A172 (cell line): ENCODE measurements at regions not wholly inside any gene's neighbourhood (a gene's known extent, or its start where the extent isn't known, plus 50 kb on each side); places are given as distances from the start of the nearest gene placed in this dataset.

Experiments
- DNase-seq: peaks from one replicate; pipeline ENCODE4 v3.0.0-alpha.2; 2015; ENCODE audit warnings: low spot score

GRCh38 chr11:82676483-82677094, 57.1 kb downstream of the FAM181B start:
- peak; percentile 8 for DNase-seq

- no peak for DNase-seq
These were observed 57.8 kb downstream of the FAM181B start for GRCh38 chr11:82675838-82676237.

GRCh38 chr11:82673631-82674030, 60.0 kb downstream of the FAM181B start:
- no peak for DNase-seq

- DNase-seq = no peak
These were observed 62.2 kb downstream of the FAM181B start for GRCh38 chr11:82671451-82671850.

- no peak for DNase-seq
These were observed 70.1 kb downstream of the FAM181B start for GRCh38 chr11:82663535-82663934.

GRCh38 chr11:82653752-82654151, 79.9 kb downstream of the FAM181B start:
- no peak for DNase-seq

GRCh38 chr11:82639251-82639650, 94.4 kb downstream of the FAM181B start:
- no peak for DNase-seq

- DNase-seq = no peak
These were observed 97.0 kb downstream of the FAM181B start for GRCh38 chr11:82636615-82637014.

GRCh38 chr11:82634091-82634490, 99.6 kb downstream of the FAM181B start:
- DNase-seq = no peak

GRCh38 chr11:82631722-82632630, 101.7 kb downstream of the FAM181B start:
- DNase-seq = peak; percentile 57

- no peak for DNase-seq
These were observed 123.0 kb downstream of the FAM181B start for GRCh38 chr11:82610671-82611070.

- no peak for DNase-seq
These were observed 126.9 kb downstream of the FAM181B start for GRCh38 chr11:82606738-82607137.

GRCh38 chr11:82601711-82602110, 132.0 kb downstream of the FAM181B start:
- no peak for DNase-seq

GRCh38 chr11:82599836-82600235, 133.8 kb downstream of the FAM181B start:
- DNase-seq = no peak

GRCh38 chr11:82586581-82586980, 147.1 kb downstream of the FAM181B start:
- DNase-seq = no peak

- DNase-seq = no peak
These were observed 156.4 kb downstream of the FAM181B start for GRCh38 chr11:82577246-82577645.

GRCh38 chr11:82560836-82561235, 172.8 kb downstream of the FAM181B start:
- DNase-seq = no peak

- no peak for DNase-seq
These were observed 174.1 kb downstream of the FAM181B start for GRCh38 chr11:82559609-82560008.

GRCh38 chr11:82557274-82557673, 176.4 kb downstream of the FAM181B start:
- DNase-seq = no peak

- DNase-seq = no peak
These were observed 177.5 kb downstream of the FAM181B start for GRCh38 chr11:82556210-82556609.

- DNase-seq = no peak
These were observed 186.8 kb downstream of the FAM181B start for GRCh38 chr11:82546661-82547557.

- DNase-seq = no peak
These were observed 194.0 kb downstream of the FAM181B start for GRCh38 chr11:82539669-82540068.
